Ascending aorta (tissue), 2 donors: ENCODE measurements at regions not wholly inside any gene's neighbourhood (a gene's known extent, or its start where the extent isn't known, plus 50 kb on each side); places are given as distances from the start of the nearest gene placed in this dataset.

Source experiments
- DNase-seq, 2 donors: peaks; one replicate each; pipeline ENCODE4 v3.0.0-alpha.2; 2019; ENCODE audit warnings: low spot score in 2 of 2
- H3K27ac ChIP-seq, 2 donors: fragments of 200-600 bp; sonication (generic); one replicate each; pipeline ENCODE4 v1.5.1; 2016 to 2017; ENCODE audit warnings: mild to moderate bottlenecking in 1 of 2
- H3K27me3 ChIP-seq: fragments of 200-600 bp; sonication (generic); one replicate; pipeline ENCODE4 v1.5.1; 2017
- H3K36me3 ChIP-seq, 2 donors: fragments of 200-600 bp; sonication (generic); one replicate each; pipeline ENCODE4 v1.5.1; 2016
- H3K4me1 ChIP-seq, 2 donors: fragments of 200-600 bp; sonication (generic); one replicate each; pipeline ENCODE4 v1.5.1; 2016 to 2017; ENCODE audit warnings: mild to moderate bottlenecking in 1 of 2
- H3K4me3 ChIP-seq, 2 donors: fragments of 200-600 bp; sonication (generic); one replicate each; pipeline ENCODE4 v1.5.1; 2016 to 2017; ENCODE audit warnings: mild to moderate bottlenecking in 1 of 2
- H3K9me3 ChIP-seq, 2 donors: fragments of 200-600 bp; sonication (generic); one replicate each; pipeline ENCODE4 v1.5.1; 2016
- CTCF ChIP-seq, 3 experiments: fragments of 200-600 bp in 2 of 3; fragments of 450-650 bp in 1 of 3; sonication (generic) in 2 of 3; IDR thresholded peaks; one replicate each; pipeline ENCODE4 v1.5.1; 2016 to 2019; ENCODE audit warnings: antibody characterized with exemption in 3 of 3, mild to moderate bottlenecking in 1 of 3, moderate library complexity in 1 of 3
- intact Hi-C: fragments of 100-400 bp; cut with DNase I; formaldehyde crosslinking; loops from one replicate; pipeline ENCODE4 v1.15.1; 2023

GRCh38 chr13:111974341-111974640 lies 92.7 kb upstream of the SOX1 start:
- no peaks in the 10 kb centered on the region for H3K27me3 ChIP-seq
- no peaks in the 10 kb centered on the region for H3K36me3 ChIP-seq
- no peak overlapping the region for H3K27ac ChIP-seq
- no peak for DNase-seq
- intact Hi-C loops = no loop called here
- H3K4me1 ChIP-seq = no peaks in the 10 kb centered on the region
- TF ChIP-seq CTCF (IDR thresholded peaks at IDR 0.05) = no peak
- H3K9me3 ChIP-seq = no peaks in the 10 kb centered on the region
- no peak overlapping the region for H3K4me3 ChIP-seq

- Histone ChIP-seq H3K4me3 (no peak overlapping the region), H3K27ac (no peak overlapping the region), H3K4me1 (no peaks in the 10 kb centered on the region), H3K27me3 (no peaks in the 10 kb centered on the region), H3K9me3 (no peaks in the 10 kb centered on the region), H3K36me3 (no peaks in the 10 kb centered on the region)
- no peak for DNase-seq
- no peak for TF ChIP-seq CTCF (IDR thresholded peaks at IDR 0.05)
- intact Hi-C loops = no loop called here
These were observed 91.1 kb upstream of the SOX1 start for GRCh38 chr13:111975539-111976473.

- no peak for DNase-seq
- Histone ChIP-seq H3K36me3 (no peaks in the 10 kb centered on the region), H3K27ac (no peak overlapping the region), H3K4me1 (no peaks in the 10 kb centered on the region), H3K27me3 (no peaks in the 10 kb centered on the region), H3K4me3 (no peak overlapping the region), H3K9me3 (no peaks in the 10 kb centered on the region)
- TF ChIP-seq CTCF (IDR thresholded peaks at IDR 0.05) = no peak
- intact Hi-C loops = no loop called here
These were observed 90.3 kb upstream of the SOX1 start for GRCh38 chr13:111976474-111977178.

- no peaks in the 10 kb centered on the region for H3K4me1 ChIP-seq
- no peak for DNase-seq
- H3K9me3 ChIP-seq = no peaks in the 10 kb centered on the region
- H3K27me3 ChIP-seq = no peaks in the 10 kb centered on the region
- TF ChIP-seq CTCF (IDR thresholded peaks at IDR 0.05) = no peak
- no peak overlapping the region for H3K27ac ChIP-seq
- intact Hi-C loops = no loop called here
- no peaks in the 10 kb centered on the region for H3K36me3 ChIP-seq
- H3K4me3 ChIP-seq = no peak overlapping the region
These were observed 89.8 kb upstream of the SOX1 start for GRCh38 chr13:111977179-111977506.

GRCh38 chr13:111978546-111978945 lies 88.4 kb upstream of the SOX1 start:
- no peaks in the 10 kb centered on the region for H3K27me3 ChIP-seq
- H3K4me1 ChIP-seq = no peaks in the 10 kb centered on the region
- no peaks in the 10 kb centered on the region for H3K36me3 ChIP-seq
- no peak for TF ChIP-seq CTCF (IDR thresholded peaks at IDR 0.05)
- intact Hi-C loops = no loop called here
- no peak overlapping the region for H3K27ac ChIP-seq
- H3K4me3 ChIP-seq = no peak overlapping the region
- H3K9me3 ChIP-seq = no peaks in the 10 kb centered on the region
- no peak for DNase-seq
